GM19351 (cell line): ENCODE measurements at regions not wholly inside any gene's neighbourhood (a gene's known extent, or its start where the extent isn't known, plus 50 kb on each side); places are given as distances from the start of the nearest gene placed in this dataset.
A peak's percentile ranks its signal among the peaks of the same experiment; 100 is the strongest.

Experiments used
- ATAC-seq: cut with Tn5 transposase; IDR thresholded peaks from one replicate; pipeline ENCODE4 v1.9.1; 2021; ENCODE audit warnings: mild to moderate bottlenecking, moderate library complexity; ENCODE audit not compliant: unreplicated experiment

DNA sequence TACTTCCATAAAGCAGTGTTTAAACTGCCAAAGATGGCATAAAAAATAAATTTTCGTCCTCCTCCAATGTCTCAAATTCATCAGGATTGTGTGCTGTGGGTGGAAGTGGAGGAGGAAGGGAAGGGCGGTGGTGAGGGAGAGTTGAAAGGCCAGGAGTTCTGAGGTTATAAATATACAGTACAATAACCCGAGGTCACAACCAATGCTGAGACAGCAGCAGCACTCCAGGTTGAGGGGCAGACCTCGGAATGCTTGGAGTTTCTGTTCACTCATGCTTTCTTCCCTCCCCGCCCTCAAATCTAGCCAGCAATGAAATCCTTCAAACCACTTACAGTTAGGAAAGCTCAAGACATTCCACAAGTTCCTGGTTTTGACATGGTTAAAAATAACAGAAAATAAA is 134.0 kb upstream of the SMAD1 start:
- no peak for ATAC-seq

DNA sequence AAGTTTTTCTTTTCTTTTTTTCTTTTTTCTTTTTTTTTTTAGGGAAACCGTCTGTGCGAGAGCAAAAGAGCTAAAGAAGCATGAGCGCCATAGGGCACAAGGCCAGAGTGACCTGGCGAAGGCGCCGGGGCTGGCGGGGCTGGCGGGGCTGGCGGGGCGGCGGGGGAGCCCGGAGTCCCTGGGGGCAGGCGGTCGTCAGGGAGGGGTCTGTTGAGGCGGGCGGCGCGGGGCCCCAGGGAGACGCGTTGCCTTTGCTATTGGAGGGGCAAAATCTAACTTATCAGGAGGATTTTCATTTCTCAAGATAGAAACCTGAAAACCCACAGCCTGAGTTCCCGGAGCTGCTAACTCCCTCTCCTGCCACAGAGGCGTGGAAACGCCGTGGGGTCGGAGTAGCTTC is 135.6 kb upstream of the SMAD1 start:
- no peak for ATAC-seq

DNA sequence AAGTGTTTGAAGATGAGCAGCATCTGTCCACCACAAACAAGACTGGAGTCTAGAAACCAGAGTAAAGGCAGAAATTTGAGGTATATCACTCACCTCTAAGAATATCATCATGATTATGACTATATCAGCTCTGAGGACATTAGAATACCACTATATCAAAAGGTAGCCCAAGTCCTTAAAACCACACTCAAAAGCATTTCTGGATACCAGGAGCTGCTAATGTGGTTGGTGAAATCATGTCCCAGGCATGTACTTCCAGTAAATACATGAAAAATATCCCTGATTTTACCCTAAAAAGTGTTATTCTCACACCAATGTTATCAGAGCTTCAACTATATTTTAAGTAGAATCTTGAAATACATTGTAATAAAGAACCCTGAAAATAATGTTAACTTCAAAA is 136.3 kb upstream of the SMAD1 start:
- ATAC-seq: no peak

DNA sequence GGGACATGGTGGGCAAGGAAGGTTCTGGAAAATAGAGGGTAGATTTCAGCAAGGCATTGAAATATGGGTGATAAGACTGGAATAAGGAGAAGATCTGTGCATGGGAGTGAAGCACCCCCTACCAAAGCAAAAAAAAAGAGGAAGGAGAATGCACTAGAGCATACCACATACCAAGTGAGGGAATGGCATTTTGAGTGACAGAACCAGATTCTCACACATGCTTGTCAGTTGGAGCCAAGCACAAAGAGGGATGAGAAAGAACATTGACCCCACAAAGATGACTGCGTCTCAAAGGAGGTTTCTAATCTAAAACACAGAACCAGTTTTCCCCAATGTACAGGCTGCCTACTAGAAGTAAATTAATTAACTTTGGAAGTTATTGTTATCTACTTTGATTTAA is 140.3 kb upstream of the SMAD1 start:
- no peak for ATAC-seq

DNA sequence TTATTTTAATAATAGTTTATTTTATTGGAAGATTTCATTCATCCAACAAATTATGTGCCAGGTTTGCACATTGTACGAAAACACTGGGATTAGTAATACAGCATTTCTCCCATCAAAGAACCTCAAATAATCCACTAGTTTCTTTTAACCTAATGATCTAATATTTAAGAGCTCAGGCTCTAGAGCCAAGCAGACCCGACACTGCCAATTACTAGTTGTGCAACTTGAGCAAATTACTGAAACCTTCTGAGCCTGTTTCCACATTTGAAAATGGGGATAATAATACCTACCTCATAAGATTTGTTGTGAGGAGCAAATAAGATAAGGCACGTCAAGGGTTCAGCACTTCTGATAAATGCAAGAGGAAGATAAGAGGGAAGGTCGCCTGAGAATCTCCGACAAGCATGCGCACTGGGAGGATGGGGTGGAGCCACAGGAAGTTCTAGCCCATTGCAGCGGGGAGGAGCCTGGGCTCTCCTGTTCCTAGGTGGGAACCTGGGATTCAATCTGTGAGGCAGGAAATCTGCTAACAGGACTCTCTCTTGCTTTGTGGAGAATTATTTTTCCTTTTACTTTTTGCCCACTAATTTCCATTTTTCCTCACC is 141.5 kb upstream of the SMAD1 start:
- no peak for ATAC-seq

DNA sequence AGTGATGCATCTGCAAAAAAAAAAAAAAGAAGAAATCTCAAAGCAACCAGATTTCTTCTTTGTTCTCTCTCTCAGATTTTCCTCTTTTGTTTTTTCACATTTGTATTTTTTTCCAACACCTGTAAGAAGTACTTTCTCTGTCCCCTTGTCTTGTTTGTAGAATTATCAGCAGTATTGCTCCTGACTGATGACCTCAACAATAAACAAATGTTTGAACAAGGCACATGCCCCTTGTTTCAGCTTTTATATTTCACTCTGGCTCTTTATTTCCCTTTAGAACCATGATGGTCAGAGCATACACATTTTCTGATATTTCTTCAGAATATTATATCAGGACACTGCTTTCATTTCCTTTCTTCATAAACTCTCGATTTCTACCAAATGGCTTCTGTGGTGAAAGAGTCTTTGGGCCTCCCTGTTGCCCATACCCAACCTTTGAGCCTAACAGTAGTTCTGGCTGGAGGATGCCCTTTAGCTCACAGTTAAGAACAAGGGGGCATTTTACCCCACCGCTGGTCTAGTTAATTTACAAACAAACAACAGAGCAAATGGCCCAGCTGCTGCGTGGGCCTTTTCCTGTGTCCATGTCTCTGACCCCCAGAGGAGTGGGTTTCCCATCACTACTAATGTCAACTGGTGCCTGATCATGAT is 142.5 kb upstream of the SMAD1 start:
- ATAC-seq: no peak

DNA sequence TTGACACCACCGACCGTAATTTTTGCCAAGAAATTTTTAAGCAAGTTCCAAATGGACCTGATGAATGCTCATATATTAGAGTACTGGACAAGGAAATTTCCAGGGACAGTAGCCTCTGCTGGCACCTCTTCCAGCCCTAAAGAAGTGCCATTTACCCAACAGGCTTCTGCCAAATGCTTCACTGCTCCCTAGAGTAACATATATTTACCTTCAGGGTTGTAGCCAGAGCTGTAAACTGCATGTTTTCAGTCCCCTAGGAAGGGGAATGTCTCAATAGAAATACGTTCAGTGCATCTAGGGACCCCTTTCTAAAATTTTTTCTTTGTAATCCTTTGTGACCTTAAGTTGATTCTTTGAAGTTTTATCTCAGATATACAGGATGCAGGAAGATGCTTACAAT is 143.1 kb upstream of the SMAD1 start:
- ATAC-seq: no peak

DNA sequence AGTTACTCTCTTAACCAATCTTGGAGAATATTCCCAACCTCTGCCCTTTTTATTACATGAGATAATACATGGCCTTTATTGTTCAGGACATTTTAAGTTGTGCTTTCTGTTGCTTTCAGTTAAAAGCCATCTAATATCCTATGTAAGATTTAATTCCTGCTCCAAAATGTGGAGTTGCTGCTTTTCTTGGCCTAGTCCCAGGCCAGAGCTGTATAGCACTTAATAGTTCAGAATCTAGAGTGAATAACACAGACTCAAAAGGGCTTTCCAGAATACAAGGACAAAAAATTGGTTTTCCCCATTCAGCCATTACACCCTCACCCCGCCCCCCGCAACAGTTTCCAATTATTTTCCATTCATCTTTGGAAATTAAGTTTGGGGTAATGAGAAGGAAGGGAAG is 144.3 kb upstream of the SMAD1 start:
- no peak for ATAC-seq

DNA sequence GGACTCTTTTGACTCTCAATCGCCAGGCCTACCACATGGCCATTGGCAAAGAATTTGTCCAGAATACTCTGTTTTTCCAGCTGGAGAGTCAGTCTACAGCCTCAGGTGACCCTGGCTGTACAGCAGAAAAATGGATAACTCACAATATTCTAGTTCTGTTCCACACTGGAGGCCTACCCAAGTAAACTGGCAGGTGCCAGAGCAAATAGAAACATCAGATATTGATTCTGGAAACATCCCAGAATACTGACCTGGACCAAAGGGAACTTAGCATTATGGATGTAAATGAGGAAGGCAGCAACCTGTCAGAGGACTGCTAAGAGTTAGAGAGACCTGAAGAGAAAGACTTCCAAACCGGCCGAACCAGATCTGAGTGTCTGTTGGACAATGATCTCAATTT is 147.9 kb upstream of the SMAD1 start:
- ATAC-seq: no peak

DNA sequence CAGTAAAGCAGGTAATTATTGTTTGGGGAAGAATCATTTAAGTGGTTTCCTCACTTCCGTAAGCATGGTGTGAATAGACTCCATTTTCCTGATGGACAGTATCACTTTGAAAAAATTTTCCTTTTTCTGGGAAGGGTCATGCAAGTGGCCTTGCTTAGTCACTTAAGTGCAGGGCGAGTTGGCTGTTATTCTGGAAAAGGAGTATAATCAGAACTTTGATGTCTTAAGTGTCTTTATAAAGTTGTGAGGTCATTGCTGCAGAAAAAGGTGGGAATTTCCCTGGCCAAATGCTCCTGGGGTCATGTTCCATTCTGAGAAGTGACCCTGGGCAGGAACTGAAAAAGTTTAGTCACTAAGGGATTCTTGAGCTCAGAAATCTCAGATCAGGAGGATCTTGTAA is 146.1 kb upstream of the OTUD4 start:
- no peak for ATAC-seq

DNA sequence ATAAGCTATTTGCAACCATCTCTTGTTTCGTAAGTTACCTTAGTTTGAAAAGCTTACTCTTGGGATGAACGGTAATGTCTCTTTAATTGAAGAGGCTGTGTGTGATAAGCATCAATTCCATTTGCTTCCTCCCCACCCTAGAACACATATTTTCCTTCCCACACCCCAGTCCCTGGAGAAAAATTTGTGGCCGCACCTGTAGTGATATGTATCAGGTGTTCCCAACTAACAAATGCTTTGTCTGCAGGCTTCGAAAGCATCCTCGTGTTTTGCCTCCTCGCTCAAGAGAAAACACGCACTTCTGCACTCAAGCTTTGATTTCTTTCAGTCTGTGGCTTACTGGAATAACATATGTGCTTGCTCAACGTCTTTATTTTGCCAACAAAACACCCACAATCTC is 143.8 kb upstream of the OTUD4 start:
- ATAC-seq: no peak

DNA sequence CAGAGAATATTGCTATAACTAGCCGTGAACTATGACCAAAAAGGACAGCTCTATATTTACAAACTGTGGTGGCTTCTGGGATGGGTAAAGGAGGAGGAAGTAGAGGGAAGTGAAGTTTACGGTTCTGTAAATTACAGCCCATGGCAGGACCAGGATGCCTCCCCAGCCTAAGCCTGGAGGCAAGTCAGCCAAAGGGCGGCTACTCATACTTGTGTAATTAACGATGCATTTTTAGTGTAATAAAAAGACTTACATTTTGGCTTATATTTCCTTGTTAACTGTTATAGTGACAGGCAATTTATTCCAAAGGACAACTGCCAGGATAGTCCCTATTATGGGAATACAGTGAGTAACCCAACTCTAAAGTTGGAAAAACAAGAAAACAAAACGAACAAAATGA is 139.9 kb upstream of the OTUD4 start:
- ATAC-seq: no peak

DNA sequence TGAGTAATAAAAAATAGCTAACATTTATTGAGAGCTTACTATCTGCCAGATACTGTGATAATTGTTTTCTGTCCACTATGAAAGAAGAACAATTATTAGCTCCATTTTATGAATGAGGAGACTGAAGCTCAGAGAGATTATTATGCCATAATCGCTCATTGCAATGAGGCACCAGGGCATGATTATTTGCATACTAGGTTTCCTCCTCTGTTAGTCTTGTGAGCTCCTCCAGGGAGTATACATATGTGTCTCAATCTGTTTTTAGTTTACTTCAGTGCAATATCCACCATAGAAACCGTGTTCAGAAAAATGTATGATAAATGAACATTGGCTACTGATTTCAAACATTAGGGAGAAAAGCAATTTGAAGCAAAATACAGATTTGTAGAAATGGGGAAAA is 139.4 kb upstream of the OTUD4 start:
- no peak for ATAC-seq

DNA sequence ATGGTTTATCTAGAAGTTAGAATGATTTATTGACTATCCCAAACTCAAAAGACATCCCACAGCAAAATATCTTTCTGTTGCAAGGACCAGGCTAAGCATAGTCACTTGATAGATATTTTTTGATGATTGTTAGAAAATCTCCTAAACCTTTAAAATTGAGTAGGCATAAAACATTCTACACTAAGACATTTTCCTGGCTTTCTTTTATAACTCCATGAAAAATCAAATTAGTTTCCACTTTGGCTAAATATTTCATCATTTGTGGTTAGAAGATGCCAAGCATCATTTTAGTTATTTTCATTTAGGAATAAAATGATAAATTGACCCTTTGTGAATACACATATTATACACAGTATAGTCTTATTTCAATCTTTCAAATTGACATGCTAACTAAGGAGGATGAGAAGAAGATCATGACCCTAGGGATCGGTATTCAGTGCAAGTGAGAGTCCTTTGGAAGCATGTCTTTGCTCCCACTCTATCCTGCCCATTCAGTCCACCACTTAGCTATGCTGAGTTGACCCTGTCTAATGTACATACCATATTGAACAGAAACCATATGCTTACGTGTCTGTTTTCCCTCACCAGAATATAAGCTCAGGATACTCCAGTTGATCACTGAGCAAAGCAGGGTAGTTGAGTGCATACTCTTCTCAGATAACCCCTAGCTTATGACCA is 136.6 kb upstream of the OTUD4 start:
- no peak for ATAC-seq

DNA sequence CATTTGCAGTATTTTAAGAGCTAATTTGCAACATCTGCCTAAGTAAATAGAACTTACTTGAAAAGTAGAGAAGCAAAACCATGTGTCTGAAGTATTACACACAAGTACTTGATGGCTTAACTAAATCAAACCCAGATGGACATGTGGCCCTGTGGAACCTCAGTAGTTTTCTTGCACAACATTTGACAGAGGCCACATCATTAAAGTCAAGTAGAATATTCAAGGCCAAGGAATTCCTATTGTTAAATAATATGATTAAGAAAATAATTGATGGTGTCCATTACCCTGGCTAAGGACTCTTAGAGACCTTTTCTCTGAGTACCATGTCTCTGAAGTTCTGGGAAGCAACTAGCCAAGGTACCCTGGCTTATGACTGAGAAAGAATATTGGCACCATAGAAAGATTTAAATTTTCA is 135.4 kb upstream of the OTUD4 start:
- no peak for ATAC-seq

DNA sequence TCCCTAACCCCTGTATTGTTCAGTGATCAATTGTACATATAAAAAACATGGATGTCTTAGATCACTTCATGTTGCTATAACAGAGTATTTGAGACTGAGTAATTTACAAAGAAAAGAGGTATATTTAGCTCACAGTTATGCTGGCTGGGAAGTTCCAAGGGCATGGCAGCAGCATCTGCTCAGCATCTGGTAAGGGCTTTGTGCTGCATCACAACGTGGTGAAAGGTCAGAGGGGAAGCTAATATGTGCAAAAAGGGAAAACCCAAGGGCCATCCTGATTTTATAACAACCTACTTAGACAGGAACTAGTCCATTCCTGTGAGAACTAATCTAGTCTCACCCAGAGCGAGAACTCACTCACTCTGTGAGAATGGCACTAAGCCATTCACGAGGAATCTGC is 128.2 kb upstream of the OTUD4 start:
- ATAC-seq: no peak

DNA sequence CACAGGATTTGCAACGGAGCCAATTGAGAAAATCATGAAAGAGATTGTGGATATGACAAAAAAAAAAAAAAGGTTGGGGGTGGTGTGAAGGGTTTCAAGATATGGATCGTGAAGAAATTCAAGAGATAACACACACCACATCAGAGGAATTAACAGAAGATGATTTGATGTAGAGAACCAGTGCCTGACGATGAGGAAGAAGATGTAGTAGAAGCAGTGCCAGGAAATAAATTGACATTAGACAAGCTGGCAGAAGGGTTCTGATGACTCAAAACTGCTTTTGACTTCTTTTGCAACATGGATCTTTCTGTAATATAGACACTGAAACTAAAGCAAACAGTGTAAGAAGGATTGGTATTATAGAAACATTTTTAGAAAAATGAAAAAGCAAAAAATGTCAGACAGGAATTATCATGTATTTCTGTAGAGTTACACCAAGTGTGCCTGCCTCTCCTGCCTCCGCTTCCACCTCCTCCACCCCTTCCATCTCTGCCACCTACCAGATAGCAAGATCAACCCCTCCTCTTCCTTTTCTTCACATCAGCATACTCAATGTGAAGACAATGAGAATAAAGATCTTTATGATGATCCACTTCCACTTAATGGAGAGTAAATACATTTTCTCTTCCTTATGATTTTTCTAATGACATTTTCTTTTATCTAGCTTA is 127.5 kb upstream of the OTUD4 start:
- ATAC-seq: no peak

DNA sequence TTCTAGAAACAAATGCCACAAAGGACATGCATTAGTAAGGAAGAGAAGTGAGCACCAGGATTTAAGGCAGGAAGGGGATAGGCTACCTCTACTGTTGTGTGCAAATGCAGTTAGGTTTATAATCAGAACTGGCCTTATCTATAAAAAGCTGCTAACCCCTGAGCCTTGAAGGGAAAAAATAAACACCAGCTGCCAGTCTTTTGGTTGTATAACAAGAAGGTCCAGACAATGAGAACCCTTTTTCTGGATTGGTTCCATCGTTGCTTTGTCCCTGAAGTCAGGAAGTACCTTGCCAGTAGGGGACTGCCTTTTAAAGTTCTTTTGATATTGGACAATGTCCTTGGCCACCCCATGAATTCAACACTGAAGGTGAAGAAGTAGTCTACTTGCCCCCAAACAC is 126.7 kb upstream of the OTUD4 start:
- ATAC-seq: no peak

DNA sequence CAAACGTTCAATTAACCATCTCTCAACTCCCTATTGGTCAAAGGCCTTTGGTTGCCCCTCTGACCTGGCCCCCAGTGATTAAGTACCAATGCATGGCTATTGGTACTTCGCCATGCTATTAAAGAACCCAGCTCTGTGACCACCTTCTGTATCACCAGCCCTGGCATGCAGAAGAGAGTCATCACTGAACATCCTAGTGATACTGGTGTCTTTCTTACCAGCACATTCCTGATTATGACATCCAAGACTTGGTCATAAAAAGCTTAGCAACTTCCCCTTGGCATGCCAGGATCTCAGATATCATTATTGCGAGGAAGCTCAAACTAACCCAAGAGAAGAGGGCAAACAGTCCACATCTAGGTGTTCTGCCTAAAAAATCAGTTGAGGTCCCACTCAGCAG is 122.3 kb upstream of the OTUD4 start:
- ATAC-seq: no peak

DNA sequence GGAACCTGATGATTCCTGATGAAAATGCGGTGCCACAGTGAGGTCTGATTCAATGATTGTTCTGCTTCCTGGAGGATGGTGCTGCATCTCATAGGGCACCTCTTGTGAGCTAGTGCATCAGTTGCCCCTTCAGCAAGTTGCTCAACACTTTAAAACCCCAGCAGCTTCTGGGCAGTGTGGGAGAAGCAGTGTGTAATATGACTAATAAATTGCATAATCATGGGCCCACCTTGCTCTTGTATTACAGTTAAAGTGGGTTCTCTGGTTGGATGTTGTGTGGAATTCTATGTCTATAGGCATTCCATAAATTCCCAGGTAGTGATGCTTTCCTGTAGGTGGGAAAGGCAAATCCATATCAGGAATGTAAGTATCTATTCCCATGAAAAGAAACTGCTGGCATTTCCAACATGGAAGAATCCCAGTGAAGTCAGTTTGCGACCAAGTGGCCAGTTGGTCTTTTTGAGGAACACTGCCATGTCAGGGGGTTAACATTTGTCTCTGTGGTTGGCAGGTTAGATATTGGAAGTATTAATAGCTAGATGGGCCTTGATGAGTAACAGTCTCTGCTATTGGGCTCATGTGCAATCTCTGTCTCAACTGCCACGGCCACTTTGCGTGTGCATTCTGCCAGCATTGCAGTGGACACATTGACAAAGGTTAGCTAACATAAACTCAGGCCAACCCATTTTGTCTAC is 121.1 kb upstream of the OTUD4 start:
- ATAC-seq: no peak

DNA sequence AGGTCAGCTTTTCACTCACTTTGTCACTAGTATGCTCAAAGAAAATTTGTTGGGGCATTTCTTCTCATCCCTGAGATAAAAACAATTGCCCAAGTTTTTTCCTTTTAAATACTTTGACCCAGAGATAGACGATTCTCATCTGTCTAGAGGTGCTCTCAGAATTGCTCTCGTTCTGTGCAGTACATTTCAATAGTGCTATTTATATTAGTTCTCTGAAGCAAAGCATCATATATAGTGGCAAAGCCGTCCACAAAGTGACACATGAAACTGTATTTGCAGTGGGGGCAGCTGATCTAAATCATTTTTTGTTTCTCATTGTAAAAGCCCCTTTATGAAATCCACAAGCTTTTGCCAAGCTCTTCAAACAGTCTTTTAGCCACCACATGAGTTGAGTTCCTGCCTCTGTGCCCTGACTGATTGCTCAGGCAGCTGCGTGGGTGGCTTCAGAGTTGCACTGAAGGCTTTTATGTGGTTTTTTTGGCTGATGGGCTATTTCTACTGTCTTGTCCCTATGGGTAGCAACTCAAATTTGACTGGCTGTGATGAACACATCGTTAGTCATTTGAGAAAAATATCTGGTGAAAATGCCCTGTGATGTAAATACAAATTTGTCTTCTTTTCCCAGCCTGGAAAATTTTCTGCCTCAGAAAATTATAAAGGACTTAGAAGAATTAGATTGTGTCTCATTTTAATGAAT is 119.1 kb upstream of the OTUD4 start:
- peak; percentile 97 for ATAC-seq
